Smooth muscle cell (in vitro differentiated cells): ENCODE measurements at regions not wholly inside any gene's neighbourhood (a gene's known extent, or its start where the extent isn't known, plus 50 kb on each side); places are given as distances from the start of the nearest gene placed in this dataset.

Experiments
- DNase-seq: peaks from one replicate; lab custom pipeline; 2025; ENCODE audit not compliant: unreplicated experiment; lab: John Stamatoyannopoulos, UW
- H2AFZ ChIP-seq: fragments of 200-600 bp; sonication (generic); 2 replicates; pipeline ENCODE4 v1.6.0; 2016; ENCODE audit warnings: antibody characterized with exemption, low read depth, mild to moderate bottlenecking
- H3F3A ChIP-seq: fragments of 200-600 bp; sonication (generic); 2 replicates; pipeline ENCODE4 v1.6.0; 2017; ENCODE audit warnings: antibody characterized with exemption, low read depth
- H3K27ac ChIP-seq: fragments of 200-600 bp; sonication (generic); 2 replicates; pipeline ENCODE4 v1.5.1; 2016; ENCODE audit warnings: low read depth, mild to moderate bottlenecking
- H3K27me3 ChIP-seq: fragments of 200-600 bp; sonication (generic); 2 replicates; pipeline ENCODE4 v1.6.1; 2016; ENCODE audit warnings: low read depth, mild to moderate bottlenecking
- H3K36me3 ChIP-seq: fragments of 200-600 bp; sonication (generic); 2 replicates; pipeline ENCODE4 v1.5.1; 2016; ENCODE audit warnings: low read depth
- H3K4me1 ChIP-seq: fragments of 200-600 bp; sonication (generic); 2 replicates; pipeline ENCODE4 v1.5.1; 2016; ENCODE audit warnings: low read depth
- H3K4me2 ChIP-seq: fragments of 200-600 bp; sonication (generic); 2 replicates; pipeline ENCODE4 v1.6.0; 2016; ENCODE audit warnings: mild to moderate bottlenecking
- H3K4me3 ChIP-seq: fragments of 200-600 bp; sonication (generic); 2 replicates; pipeline ENCODE4 v1.5.1; 2016; ENCODE audit warnings: mild to moderate bottlenecking
- H3K79me2 ChIP-seq: fragments of 200-600 bp; sonication (generic); 2 replicates; pipeline ENCODE4 v1.6.0; 2016; ENCODE audit warnings: low read depth, mild to moderate bottlenecking
- H3K9ac ChIP-seq: fragments of 200-600 bp; sonication (generic); 2 replicates; pipeline ENCODE4 v1.6.0; 2016; ENCODE audit warnings: low read depth
- H3K9me3 ChIP-seq: fragments of 200-600 bp; sonication (generic); replicated peaks from 2 replicates; pipeline ENCODE4 v1.5.1; 2016; ENCODE audit warnings: low read depth
- H4K20me1 ChIP-seq: fragments of 200-600 bp; sonication (generic); 2 replicates; pipeline ENCODE4 v1.6.0; 2016; ENCODE audit warnings: low read depth
- CTCF ChIP-seq: fragments of 200-600 bp; sonication (generic); IDR thresholded peaks from 2 replicates; pipeline ENCODE4 v1.5.1; 2017; ENCODE audit warnings: borderline replicate concordance, mild to moderate bottlenecking, antibody characterized with exemption; ENCODE audit not compliant: insufficient read depth, poor library complexity, severe bottlenecking
- WGBS: methylation state at CpG from one replicate; pipeline ENCODE4 v1.1.7; 2016; ENCODE audit warnings: low lambda C conversion rate; 5-methylcytosine and 5-hydroxymethylcytosine counted together

DNA sequence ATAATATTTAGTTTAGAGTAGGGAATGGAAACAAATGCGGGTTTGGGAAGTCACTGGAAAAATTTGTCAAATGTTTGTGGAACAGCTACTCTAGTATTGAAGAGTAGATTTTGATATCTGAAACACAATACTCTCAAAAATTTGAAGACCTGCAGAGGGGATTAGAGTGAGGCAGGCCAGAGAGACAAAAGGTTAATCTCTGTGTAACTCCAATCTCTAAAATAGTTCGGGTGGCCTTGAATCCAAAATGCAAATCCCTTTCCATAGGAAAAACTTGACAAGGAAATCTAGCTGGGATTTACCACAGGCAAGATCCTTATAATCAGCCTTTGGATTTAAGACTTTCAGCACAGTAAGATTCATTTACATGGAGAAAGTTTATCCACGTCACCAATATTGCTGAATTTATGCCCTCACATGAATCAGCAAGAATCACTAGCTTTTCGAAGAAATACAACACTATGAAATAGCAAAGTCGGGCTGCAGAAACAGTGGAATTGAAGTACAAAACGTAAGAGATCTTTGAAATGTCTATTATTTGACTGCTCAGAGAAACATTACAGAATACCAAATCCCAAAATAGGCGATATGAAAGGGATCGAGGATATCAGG is 423.7 kb upstream of the ZNF804A start:
- H3K79me2 ChIP-seq = no peaks in the 10 kb centered on the region
- H3K4me2 ChIP-seq = no peak overlapping the region
- H3K4me1 ChIP-seq = no peaks in the 10 kb centered on the region
- H3K4me3 ChIP-seq = no peak overlapping the region
- no peak overlapping the region for H2AFZ ChIP-seq
- no peaks in the 10 kb centered on the region for H3K27me3 ChIP-seq
- DNase-seq = no peak
- no peaks in the 10 kb centered on the region for H3K9me3 ChIP-seq
- H3F3A ChIP-seq = no peaks in the 10 kb centered on the region
- no peaks in the 10 kb centered on the region for H3K36me3 ChIP-seq
- H3K9ac ChIP-seq = no peak overlapping the region
- H3K27ac ChIP-seq = no peak overlapping the region
- WGBS = 81% methylated on average over 8 of the region's 8 CpGs
- H4K20me1 ChIP-seq = no peaks in the 10 kb centered on the region
- TF ChIP-seq CTCF = no peak

GRCh38 chr2:184178229-184178628 is 420.1 kb upstream of the ZNF804A start:
- H3K4me2 ChIP-seq = no peak overlapping the region
- no peak for TF ChIP-seq CTCF
- H3K27ac ChIP-seq = no peak overlapping the region
- H3K9me3 ChIP-seq = peaks cover 5% of the 10 kb centered on the region
- 77% methylated on average over 3 of the region's 3 CpGs for WGBS
- H2AFZ ChIP-seq = no peak overlapping the region
- no peaks in the 10 kb centered on the region for H3K4me1 ChIP-seq
- no peaks in the 10 kb centered on the region for H3K36me3 ChIP-seq
- no peaks in the 10 kb centered on the region for H3K79me2 ChIP-seq
- no peak overlapping the region for H3K4me3 ChIP-seq
- H3K9ac ChIP-seq = no peak overlapping the region
- DNase-seq = no peak
- no peaks in the 10 kb centered on the region for H4K20me1 ChIP-seq
- no peaks in the 10 kb centered on the region for H3F3A ChIP-seq
- no peaks in the 10 kb centered on the region for H3K27me3 ChIP-seq

- H3F3A ChIP-seq = no peaks in the 10 kb centered on the region
- H3K9me3 ChIP-seq = peaks cover 5% of the 10 kb centered on the region
- H3K9ac ChIP-seq = no peak overlapping the region
- H3K36me3 ChIP-seq = no peaks in the 10 kb centered on the region
- H2AFZ ChIP-seq = no peak overlapping the region
- no peak for DNase-seq
- H3K4me1 ChIP-seq = no peaks in the 10 kb centered on the region
- no peak overlapping the region for H3K4me2 ChIP-seq
- no peak for TF ChIP-seq CTCF
- no peaks in the 10 kb centered on the region for H3K79me2 ChIP-seq
- H4K20me1 ChIP-seq = no peaks in the 10 kb centered on the region
- H3K4me3 ChIP-seq = no peak overlapping the region
- no peaks in the 10 kb centered on the region for H3K27me3 ChIP-seq
- no peak overlapping the region for H3K27ac ChIP-seq
- 90% methylated on average over 4 of the region's 4 CpGs for WGBS
Observed at GRCh38 chr2:184186436-184186835, 411.9 kb upstream of the ZNF804A start.

- Histone ChIP-seq H3K4me3 (no peak overlapping the region), H3K4me1 (no peaks in the 10 kb centered on the region), H2AFZ (no peak overlapping the region), H3K9ac (no peak overlapping the region), H3K79me2 (no peaks in the 10 kb centered on the region), H3K4me2 (no peak overlapping the region), H3K27me3 (no peaks in the 10 kb centered on the region), H3K36me3 (no peaks in the 10 kb centered on the region), H3K27ac (no peak overlapping the region), H3F3A (no peaks in the 10 kb centered on the region), H3K9me3 (peaks cover under 1% of the 10 kb centered on the region), H4K20me1 (no peaks in the 10 kb centered on the region)
- no peak for TF ChIP-seq CTCF
- DNase-seq = no peak
- WGBS = 97% methylated on average over 9 of the region's 9 CpGs
Observed at GRCh38 chr2:184187421-184187971, 410.8 kb upstream of the ZNF804A start.
